Gastrocnemius medialis (tissue), 4 donors: ENCODE measurements at regions not wholly inside any gene's neighbourhood (a gene's known extent, or its start where the extent isn't known, plus 50 kb on each side); places are given as distances from the start of the nearest gene placed in this dataset.
A peak's percentile ranks its signal among the peaks of the same experiment; 100 is the strongest.

Experiments used
- ATAC-seq, 2 donors: fragments of 150-250 bp; one replicate each; pipeline ENCODE4 v1.9.1; 2016
- DNase-seq, 2 donors: peaks; one replicate each; pipeline ENCODE4 v3.0.0-alpha.2; 2019
- H3K27ac ChIP-seq, 4 donors: fragments of 200-600 bp; sonication (generic); 1 replicate in 1 of 4; 2 replicates in 3 of 4; pipeline ENCODE4 v1.5.1; 2016 to 2018; ENCODE audit warnings: mild to moderate bottlenecking in 2 of 4, moderate library complexity in 1 of 4
- H3K27me3 ChIP-seq, 3 donors: fragments of 200-600 bp; sonication (generic) in 2 of 3; 1 replicate in 1 of 3; 2 replicates in 2 of 3; pipeline versions ENCODE4 v1.5.1 to v1.6.0; 2016 to 2019; ENCODE audit warnings: mild to moderate bottlenecking in 1 of 3, moderate library complexity in 1 of 3
- H3K36me3 ChIP-seq, 2 donors: fragments of 200-600 bp; sonication (generic) in 1 of 2; one replicate each; pipeline ENCODE4 v1.5.1; 2017 to 2018
- H3K4me1 ChIP-seq, 2 donors: fragments of 200-600 bp; sonication (generic) in 1 of 2; one replicate each; pipeline ENCODE4 v1.5.1; 2016 to 2017; ENCODE audit warnings: mild to moderate bottlenecking in 2 of 2
- H3K4me3 ChIP-seq, 4 donors: fragments of 200-600 bp; sonication (generic) in 3 of 4; 1 replicate in 1 of 4; 2 replicates in 3 of 4; pipeline ENCODE4 v1.5.1; 2016 to 2019; ENCODE audit warnings: mild to moderate bottlenecking in 2 of 4
- H3K9me3 ChIP-seq, 3 donors: fragments of 200-600 bp; sonication (generic) in 2 of 3; 1 replicate in 1 of 3; 2 replicates in 2 of 3; pipeline ENCODE4 v1.5.1; 2016 to 2019
- POLR2A ChIP-seq, 2 donors: fragments of 450-650 bp; IDR thresholded peaks; one replicate each; pipeline ENCODE4 v1.6.1; 2017; ENCODE audit warnings: antibody characterized with exemption in 2 of 2, mild to moderate bottlenecking in 2 of 2, moderate library complexity in 2 of 2
- in situ Hi-C, 4 donors: fragments of 200-750 bp; cut with MboI; loops; one replicate each; pipeline versions ENCODE4 v1.15.0 to v1.8.0; 2017; ENCODE audit warnings: low sequenced_read_pairs in 4 of 4
- intact Hi-C: fragments of 100-400 bp; cut with DNase I; formaldehyde crosslinking; loops from one replicate; pipeline ENCODE4 v1.15.1; 2023; ENCODE audit warnings: low total_unique reads
- TF ChIP-seq, protein P1 (sequence below), 5 experiments: fragments of 450-650 bp in 3 of 5; fragments of 200-600 bp in 2 of 5; sonication (generic) in 2 of 5; IDR thresholded peaks in 4 of 5; conservative IDR thresholded peaks in 1 of 5; 1 replicate in 4 of 5; 2 replicates in 1 of 5; pipeline ENCODE4 v1.5.1; 2016 to 2019; ENCODE audit warnings: antibody characterized with exemption in 5 of 5, mild to moderate bottlenecking in 3 of 5, moderate library complexity in 3 of 5

DNA sequence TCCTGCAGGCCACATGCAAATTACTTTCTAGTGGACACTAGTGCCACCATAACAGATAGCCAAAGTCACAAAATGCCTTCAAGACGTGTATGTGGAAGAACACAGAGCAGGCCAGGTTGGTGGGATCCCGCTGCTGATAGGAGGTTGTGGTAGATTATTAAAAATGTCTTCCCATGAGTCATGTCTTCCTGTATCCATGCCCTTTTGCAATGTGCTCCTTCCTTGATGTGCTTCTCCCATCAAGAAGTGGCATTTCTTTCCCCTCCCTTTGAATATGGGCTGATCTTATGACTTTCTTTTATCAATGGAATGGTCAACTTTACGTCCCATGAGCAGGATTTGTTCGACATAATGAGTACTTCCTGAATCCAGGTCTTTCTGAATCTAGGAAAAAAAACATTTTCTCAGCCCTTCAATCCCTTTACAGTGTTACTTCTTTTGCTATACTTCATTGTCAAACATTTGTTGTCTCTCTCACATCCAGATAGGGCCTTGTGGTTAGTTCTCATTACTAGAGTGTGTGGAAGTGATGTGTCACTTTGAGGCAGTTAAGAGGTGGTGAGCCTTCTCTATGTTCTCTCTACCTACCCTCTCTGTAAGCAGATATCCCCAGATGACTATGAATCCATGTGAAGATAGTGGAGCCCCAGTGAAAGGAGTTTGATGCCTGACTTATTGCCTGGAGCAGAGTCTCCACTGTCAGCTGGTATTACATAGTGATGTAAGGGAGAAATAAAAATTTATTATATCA is 519.2 kb upstream of the DIPK2B start:
- DNase-seq (no peak), ATAC-seq (no peak)
- in situ Hi-C loops (no loop called here), intact Hi-C loops (no loop called here)
- no peaks in the 10 kb centered on the region for H3K27me3 ChIP-seq
- H3K4me1 ChIP-seq = no peaks in the 10 kb centered on the region
- H3K9me3 ChIP-seq = no peaks in the 10 kb centered on the region
- H3K4me3 ChIP-seq = no peak overlapping the region
- no peaks in the 10 kb centered on the region for H3K36me3 ChIP-seq
- TF ChIP-seq, protein P1, sequence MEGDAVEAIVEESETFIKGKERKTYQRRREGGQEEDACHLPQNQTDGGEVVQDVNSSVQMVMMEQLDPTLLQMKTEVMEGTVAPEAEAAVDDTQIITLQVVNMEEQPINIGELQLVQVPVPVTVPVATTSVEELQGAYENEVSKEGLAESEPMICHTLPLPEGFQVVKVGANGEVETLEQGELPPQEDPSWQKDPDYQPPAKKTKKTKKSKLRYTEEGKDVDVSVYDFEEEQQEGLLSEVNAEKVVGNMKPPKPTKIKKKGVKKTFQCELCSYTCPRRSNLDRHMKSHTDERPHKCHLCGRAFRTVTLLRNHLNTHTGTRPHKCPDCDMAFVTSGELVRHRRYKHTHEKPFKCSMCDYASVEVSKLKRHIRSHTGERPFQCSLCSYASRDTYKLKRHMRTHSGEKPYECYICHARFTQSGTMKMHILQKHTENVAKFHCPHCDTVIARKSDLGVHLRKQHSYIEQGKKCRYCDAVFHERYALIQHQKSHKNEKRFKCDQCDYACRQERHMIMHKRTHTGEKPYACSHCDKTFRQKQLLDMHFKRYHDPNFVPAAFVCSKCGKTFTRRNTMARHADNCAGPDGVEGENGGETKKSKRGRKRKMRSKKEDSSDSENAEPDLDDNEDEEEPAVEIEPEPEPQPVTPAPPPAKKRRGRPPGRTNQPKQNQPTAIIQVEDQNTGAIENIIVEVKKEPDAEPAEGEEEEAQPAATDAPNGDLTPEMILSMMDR (IDR thresholded peaks at IDR 0.05 in 4 of 5, conservative IDR thresholded peaks at IDR 0.05 in 1 of 5) = no peak
- TF ChIP-seq POLR2A (IDR thresholded peaks at IDR 0.05) = no peak
- no peak overlapping the region for H3K27ac ChIP-seq

DNA sequence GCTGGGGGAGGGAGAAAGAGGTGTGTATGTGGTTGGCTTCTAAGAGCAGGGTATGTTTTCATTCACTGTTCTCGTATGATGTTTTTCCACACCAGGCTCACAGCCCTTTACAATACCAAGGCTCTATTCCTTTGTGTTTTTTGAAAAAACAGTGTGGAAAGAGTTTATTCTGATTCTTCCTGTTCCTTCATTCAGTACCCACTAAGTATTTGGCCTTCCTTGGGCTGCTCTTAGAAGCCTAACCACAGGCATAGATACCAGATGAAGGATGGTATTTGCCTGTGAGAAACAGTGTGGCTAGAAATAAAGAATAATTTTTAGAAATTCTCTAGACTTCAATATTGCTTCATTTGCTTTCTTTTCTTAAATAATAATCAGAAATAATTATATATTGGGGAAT is 518.0 kb upstream of the DIPK2B start:
- Histone ChIP-seq H3K36me3 (no peaks in the 10 kb centered on the region), H3K27me3 (no peaks in the 10 kb centered on the region), H3K9me3 (no peaks in the 10 kb centered on the region), H3K4me1 (no peaks in the 10 kb centered on the region), H3K4me3 (no peak overlapping the region), H3K27ac (no peak overlapping the region)
- intact Hi-C loops (no loop called here), in situ Hi-C loops (no loop called here)
- no peak for TF ChIP-seq POLR2A (IDR thresholded peaks at IDR 0.05)
- TF ChIP-seq, protein P1 (IDR thresholded peaks at IDR 0.05 in 4 of 5, conservative IDR thresholded peaks at IDR 0.05 in 1 of 5) = no peak
- no peak for ATAC-seq
- DNase-seq = no peak

DNA sequence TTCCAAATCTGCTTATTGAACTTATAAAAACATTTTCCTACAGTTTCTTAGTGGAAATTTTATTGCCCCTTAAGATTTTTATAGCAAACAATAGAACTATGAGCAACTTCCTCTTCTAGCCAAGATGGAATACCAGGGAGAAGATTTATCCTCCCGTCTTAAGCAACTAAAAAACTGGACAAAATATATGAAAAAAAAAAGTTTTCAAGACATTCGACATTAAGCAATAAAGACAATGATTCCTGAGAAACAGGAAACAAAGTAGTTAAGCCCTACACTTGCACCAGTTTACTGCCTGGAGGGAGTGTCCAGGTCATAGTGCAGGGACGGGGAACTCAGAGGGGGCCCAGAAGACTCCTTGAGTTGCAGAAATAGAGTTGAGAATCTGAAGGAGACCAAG is 516.1 kb upstream of the DIPK2B start:
- intact Hi-C loops = no loop called here
- H3K9me3 ChIP-seq = no peaks in the 10 kb centered on the region
- H3K27ac ChIP-seq = no peak overlapping the region
- ATAC-seq (no peak), DNase-seq (no peak)
- TF ChIP-seq, protein P1 (IDR thresholded peaks at IDR 0.05 in 4 of 5, conservative IDR thresholded peaks at IDR 0.05 in 1 of 5) = no peak
- TF ChIP-seq POLR2A (IDR thresholded peaks at IDR 0.05) = no peak
- in situ Hi-C loops = no loop called here
- H3K4me3 ChIP-seq = no peak overlapping the region
- no peaks in the 10 kb centered on the region for H3K36me3 ChIP-seq
- H3K27me3 ChIP-seq = no peaks in the 10 kb centered on the region
- no peaks in the 10 kb centered on the region for H3K4me1 ChIP-seq

DNA sequence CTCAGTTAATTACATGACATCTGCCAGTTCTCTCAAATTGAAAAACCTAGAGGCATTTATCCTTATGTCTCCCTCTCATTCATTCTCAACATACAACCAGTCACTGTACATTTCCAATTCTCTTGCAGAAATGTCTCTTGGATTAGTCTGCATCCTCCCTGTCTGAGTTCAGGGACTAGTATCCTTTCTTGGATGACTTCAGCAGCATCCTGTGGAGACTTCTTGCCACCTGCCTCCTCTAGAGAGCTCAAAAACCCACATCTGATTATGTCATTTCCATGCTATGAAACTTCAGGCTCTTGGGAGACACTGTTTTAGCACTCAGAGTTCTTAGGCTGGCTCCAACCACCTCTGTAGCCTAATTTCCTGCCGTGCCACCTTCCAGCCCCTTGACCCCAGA is 515.1 kb upstream of the DIPK2B start:
- Histone ChIP-seq H3K27ac (peak overlapping the region in 1 of 4 donors; percentile 18), H3K4me1 (no peaks in the 10 kb centered on the region), H3K9me3 (no peaks in the 10 kb centered on the region), H3K27me3 (no peaks in the 10 kb centered on the region), H3K4me3 (no peak overlapping the region), H3K36me3 (no peaks in the 10 kb centered on the region)
- ATAC-seq = no peak
- no peak for DNase-seq
- TF ChIP-seq, protein P1 (IDR thresholded peaks at IDR 0.05 in 4 of 5, conservative IDR thresholded peaks at IDR 0.05 in 1 of 5) = no peak
- no peak for TF ChIP-seq POLR2A (IDR thresholded peaks at IDR 0.05)
- intact Hi-C loops (no loop called here), in situ Hi-C loops (no loop called here)

DNA sequence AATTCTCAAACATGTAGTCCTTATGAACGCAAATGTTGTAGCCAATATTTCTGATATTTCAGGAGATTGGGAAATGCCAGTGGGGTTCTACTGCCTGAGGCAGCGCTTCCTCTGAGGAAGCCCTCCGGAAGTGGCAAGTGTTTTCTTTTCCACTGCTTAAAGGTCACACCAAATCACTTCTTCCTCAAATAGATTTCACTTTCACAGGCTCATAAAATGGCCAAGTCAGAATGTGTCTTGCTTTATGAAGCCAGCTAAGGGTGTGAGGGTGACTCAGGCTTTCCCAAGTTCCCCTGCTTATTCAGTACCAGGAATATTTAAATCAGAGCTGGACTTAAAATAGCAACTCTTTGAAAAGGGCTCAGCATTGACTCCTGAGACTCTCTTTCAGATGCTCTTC is 514.2 kb upstream of the DIPK2B start:
- ATAC-seq (no peak), DNase-seq (no peak)
- Histone ChIP-seq H3K36me3 (no peaks in the 10 kb centered on the region), H3K27ac (no peak overlapping the region), H3K9me3 (no peaks in the 10 kb centered on the region), H3K4me3 (no peak overlapping the region), H3K27me3 (no peaks in the 10 kb centered on the region), H3K4me1 (no peaks in the 10 kb centered on the region)
- no peak for TF ChIP-seq POLR2A (IDR thresholded peaks at IDR 0.05)
- TF ChIP-seq, protein P1 (IDR thresholded peaks at IDR 0.05 in 4 of 5, conservative IDR thresholded peaks at IDR 0.05 in 1 of 5) = no peak
- intact Hi-C loops = no loop called here
- in situ Hi-C loops = no loop called here
